NOMO-1 treated with dmso at 0.1 percent for 144 hours (cell line): ENCODE measurements at regions not wholly inside any gene's neighbourhood (a gene's known extent, or its start where the extent isn't known, plus 50 kb on each side); places are given as distances from the start of the nearest gene placed in this dataset.
A peak's percentile ranks its signal among the peaks of the same experiment; 100 is the strongest.

Experiments
- DNase-seq: peaks from one replicate; lab custom pipeline; 2025; ENCODE audit not compliant: unreplicated experiment; lab: John Stamatoyannopoulos, UW

- DNase-seq = no peak
These were observed 239.0 kb upstream of the MMADHC start for GRCh38 chr2:149826471-149827125.

GRCh38 chr2:149825473-149825872 is 237.9 kb upstream of the MMADHC start:
- no peak for DNase-seq

- DNase-seq = no peak
These were observed 236.6 kb upstream of the MMADHC start for GRCh38 chr2:149824136-149824535.

- DNase-seq = no peak
These were observed 231.9 kb upstream of the MMADHC start for GRCh38 chr2:149819356-149819957.

- no peak for DNase-seq
These were observed 229.4 kb upstream of the MMADHC start for GRCh38 chr2:149816756-149817551.

GRCh38 chr2:149815941-149816340 is 228.4 kb upstream of the MMADHC start:
- DNase-seq = no peak

- DNase-seq = no peak
These were observed 227.3 kb upstream of the MMADHC start for GRCh38 chr2:149814901-149815300.

- DNase-seq = no peak
These were observed 226.5 kb upstream of the MMADHC start for GRCh38 chr2:149814049-149814448.

GRCh38 chr2:149808556-149808955 is 221.0 kb upstream of the MMADHC start:
- peak; percentile 69 for DNase-seq

- DNase-seq = no peak
These were observed 219.1 kb upstream of the MMADHC start for GRCh38 chr2:149806651-149807050.

- no peak for DNase-seq
These were observed 213.3 kb upstream of the MMADHC start for GRCh38 chr2:149800624-149801542.

GRCh38 chr2:149799013-149799705 is 211.6 kb upstream of the MMADHC start:
- no peak for DNase-seq

- no peak for DNase-seq
These were observed 209.5 kb upstream of the MMADHC start for GRCh38 chr2:149797030-149797429.

- DNase-seq = no peak
These were observed 202.0 kb upstream of the MMADHC start for GRCh38 chr2:149789549-149789948.

- no peak for DNase-seq
These were observed 199.6 kb upstream of the MMADHC start for GRCh38 chr2:149787206-149787605.

- no peak for DNase-seq
These were observed 195.7 kb upstream of the MMADHC start for GRCh38 chr2:149783284-149783683.

GRCh38 chr2:149782572-149782971 is 195.0 kb upstream of the MMADHC start:
- DNase-seq = no peak

GRCh38 chr2:149781263-149781808 is 193.8 kb upstream of the MMADHC start:
- no peak for DNase-seq

GRCh38 chr2:149773006-149773405 is 185.4 kb upstream of the MMADHC start:
- no peak for DNase-seq

GRCh38 chr2:149768320-149768799 is 180.8 kb upstream of the MMADHC start:
- no peak for DNase-seq
